K562 (cell line): ENCODE measurements at regions not wholly inside any gene's neighbourhood (a gene's known extent, or its start where the extent isn't known, plus 50 kb on each side); places are given as distances from the start of the nearest gene placed in this dataset.

Experiments
- ATAC-seq: fragments of 200-7000 bp; cut with Tn5 transposase; 3 replicates; pipeline ENCODE4 v1.9.1; 2020; ENCODE audit warnings: moderate library complexity
- BruUV-seq: library from RNA; stranded (reverse); fragments of 400-500 nt; replicated peaks from 2 replicates; lab custom pipeline; 2021; lab: Mats Ljungman, UMichigan
- CTCF ChIA-PET: fragments of 300-600 bp; formaldehyde crosslinking; extraction: SDS; loops from one replicate; lab custom pipeline; 2021; ENCODE audit warnings: low intra/inter-chr PET ratio; lab: Yijun Ruan, JAX
- POLR2A ChIA-PET: fragments of 300-600, 350-650 bp; sonication (Branson Sonifier 250); formaldehyde crosslinking; extraction: SDS; loops from one replicate; lab custom pipeline; 2021; ENCODE audit warnings: antibody characterized with exemption, inconsistent platforms; lab: Yijun Ruan, JAX
- DNase-seq, 4 experiments: peaks; one replicate each; pipeline versions ENCODE4 v3.0.0 to v3.0.0-alpha.2; 2011 to 2018; ENCODE audit warnings: low spot score in 3 of 4, mixed read lengths in 3 of 4; ENCODE audit errors: extremely low read depth in 1 of 4
- FAIRE-seq: peaks from 2 replicates; lab custom pipeline; 2011; peaks lifted over from hg19 to GRCh38; lab: Jason Lieb, UNC
- H2AFZ ChIP-seq: 2 replicates; pipeline ENCODE4 v1.6.0; 2011; ENCODE audit warnings: low read depth, low read length, control low read depth, inconsistent platforms
- H3K27ac ChIP-seq: fragments of 200-600 bp; 3 replicates; pipeline ENCODE4 v1.8.0; 2011; ENCODE audit warnings: low read depth, mild to moderate bottlenecking, control low read depth, inconsistent platforms, low read length, moderate library complexity, mixed read lengths; ENCODE audit errors: extremely low read depth
- H3K27me3 ChIP-seq, 2 experiments: fragments of 300-600 bp in 1 of 2; 2 replicates in 1 of 2; 3 replicates in 1 of 2; pipeline versions ENCODE4 v1.6.0 to v1.8.0; 2011; ENCODE audit warnings: inconsistent platforms in 2 of 2, low read length in 2 of 2, mild to moderate bottlenecking in 1 of 2, mixed read lengths in 1 of 2, moderate library complexity in 1 of 2; ENCODE audit not compliant: control insufficient read depth in 2 of 2, insufficient read depth in 2 of 2
- H3K36me3 ChIP-seq: fragments of 300-600 bp; 3 replicates; pipeline ENCODE4 v1.8.0; 2011; ENCODE audit warnings: mild to moderate bottlenecking, low read length, inconsistent platforms; ENCODE audit not compliant: control insufficient read depth, insufficient read depth
- H3K4me1 ChIP-seq, 2 experiments: fragments of 200-600 bp in 1 of 2; replicated peaks in 1 of 2; 2 replicates in 1 of 2; 3 replicates in 1 of 2; pipeline versions ENCODE4 v1.5.1 to v1.8.0; 2011; ENCODE audit warnings: inconsistent platforms in 2 of 2, low read length in 2 of 2, mild to moderate bottlenecking in 1 of 2, mixed read lengths in 1 of 2, moderate library complexity in 1 of 2; ENCODE audit not compliant: control insufficient read depth in 2 of 2, insufficient read depth in 2 of 2
- H3K4me2 ChIP-seq: 2 replicates; pipeline ENCODE4 v1.6.1; 2011; ENCODE audit warnings: low read length, control low read depth, inconsistent platforms, mixed read lengths; ENCODE audit not compliant: insufficient read depth
- H3K4me3 ChIP-seq: fragments of 200-600 bp; sonication (generic), shearing (Covaris generic); 2 replicates; pipeline ENCODE4 v1.5.1; 2016; ENCODE audit warnings: control low read depth, inconsistent platforms
- H3K79me2 ChIP-seq: fragments of 200-600 bp; 3 replicates; pipeline ENCODE4 v1.8.0; 2011; ENCODE audit warnings: low read length, inconsistent platforms; ENCODE audit not compliant: control insufficient read depth, insufficient read depth
- H3K9ac ChIP-seq, 2 experiments: 2 replicates each; pipeline versions ENCODE4 v1.6.0 to v1.6.1; 2011; ENCODE audit warnings: low read depth in 2 of 2, low read length in 2 of 2, control low read depth in 1 of 2, inconsistent platforms in 1 of 2, mild to moderate bottlenecking in 1 of 2, mixed read lengths in 1 of 2; ENCODE audit not compliant: insufficient read depth in 1 of 2
- H3K9me1 ChIP-seq: one replicate; pipeline ENCODE4 v1.6.0; 2011; ENCODE audit warnings: inconsistent platforms, mild to moderate bottlenecking, low read length, moderate library complexity; ENCODE audit not compliant: control insufficient read depth, insufficient read depth
- H3K9me3 ChIP-seq: replicated peaks from 2 replicates; pipeline ENCODE4 v1.5.1; 2011; ENCODE audit warnings: low read depth, low read length, inconsistent platforms; ENCODE audit not compliant: control insufficient read depth, insufficient read depth
- H4K20me1 ChIP-seq: replicated peaks from 2 replicates; pipeline ENCODE4 v1.6.1; 2011; ENCODE audit warnings: low read length, inconsistent platforms, mixed read lengths; ENCODE audit not compliant: control insufficient read depth, insufficient read depth
- DDX20 ChIP-seq: fragments of 450-650 bp; IDR thresholded peaks from 2 replicates; pipeline ENCODE4 v1.6.1; 2016; ENCODE audit warnings: missing genetic modification characterization, low read depth, mild to moderate bottlenecking, missing compliant biosample characterization, moderate library complexity
- HNRNPH1 ChIP-seq: fragments of 200-400 bp; formaldehyde crosslinking; optimal IDR thresholded peaks from 2 replicates; pipeline ENCODE3; 2017; ENCODE audit warnings: low read depth, mild to moderate bottlenecking, low read length, moderate library complexity
- PURB ChIP-seq: sonication (generic); formaldehyde crosslinking; IDR thresholded peaks from 2 replicates; pipeline ENCODE4 v1.9.0; 2021; ENCODE audit warnings: low read depth, mild to moderate bottlenecking, missing genetic modification reagents
- ZBTB33 ChIP-seq: sonication (generic); formaldehyde crosslinking; IDR thresholded peaks from 2 replicates; pipeline ENCODE4 v1.8.1; 2023; ENCODE audit warnings: mild to moderate bottlenecking, missing genetic modification reagents
- WGBS: fragments of 100-300 bp; shearing (Covaris generic); methylation state at CpG from one replicate; pipeline ENCODE4 v1.1.6; 2016; ENCODE audit warnings: low coverage, mixed read lengths; ENCODE audit not compliant: insufficient coverage; ENCODE audit errors: missing lambda C conversion rate; 5-methylcytosine and 5-hydroxymethylcytosine counted together
- in situ Hi-C: fragments of 300-500 bp; cut with MboI; formaldehyde crosslinking; loops from 4 replicates; pipeline ENCODE4 v1.15.0; 2018; ENCODE audit warnings: inconsistent platforms, mixed read lengths
- intact Hi-C: fragments of 100-400 bp; cut with micrococcal nuclease; formaldehyde crosslinking; loops from 2 replicates; pipeline ENCODE4 v1.14.2; 2022
- TF ChIP-seq, protein P1 (sequence below): fragments of 250-450 bp; sonication (Bioruptor Pico); IDR thresholded peaks from 2 replicates; pipeline ENCODE4 v1.4.0; 2020; ENCODE audit warnings: mild to moderate bottlenecking, moderate library complexity, borderline replicate concordance

DNA sequence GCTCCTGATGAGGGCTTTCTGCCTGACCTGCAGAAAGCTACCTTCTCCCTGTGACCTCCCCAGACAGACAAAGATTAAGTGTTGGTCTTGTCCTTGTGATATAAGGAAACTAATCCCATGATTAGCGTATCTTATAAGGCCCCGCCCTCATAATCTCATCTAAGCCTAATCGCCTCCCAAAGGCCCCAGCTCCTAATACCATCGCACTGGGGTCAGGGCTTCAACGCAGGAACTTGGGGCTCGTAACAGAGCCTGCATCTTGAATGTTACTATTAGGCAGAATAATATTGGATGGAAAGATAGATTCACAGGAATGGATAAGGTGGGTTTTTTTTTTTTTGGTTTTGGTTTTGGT is 78.9 kb downstream of the C16orf95 start:
- H3K9me3 ChIP-seq, result no peaks in the 10 kb centered on the region; the same call in 1 of the 2 replicates

More for the DNA sequence above, 78.9 kb downstream of the C16orf95 start:
- Histone ChIP-seq H3K36me3 (no peaks in the 10 kb centered on the region), H3K4me3 (no peak overlapping the region), H2AFZ (no peak overlapping the region), H4K20me1 (peaks cover 9% of the 10 kb centered on the region; the same call in 1 of the 2 replicates)
- intact Hi-C loops, result no loop called here
- 44% methylated on average over 6 of the region's 6 CpGs for WGBS
- DNase-seq, result no peak
- CTCF ChIA-PET, result no interaction called here
- in situ Hi-C loops, result no loop called here
- TF ChIP-seq, protein P1, sequence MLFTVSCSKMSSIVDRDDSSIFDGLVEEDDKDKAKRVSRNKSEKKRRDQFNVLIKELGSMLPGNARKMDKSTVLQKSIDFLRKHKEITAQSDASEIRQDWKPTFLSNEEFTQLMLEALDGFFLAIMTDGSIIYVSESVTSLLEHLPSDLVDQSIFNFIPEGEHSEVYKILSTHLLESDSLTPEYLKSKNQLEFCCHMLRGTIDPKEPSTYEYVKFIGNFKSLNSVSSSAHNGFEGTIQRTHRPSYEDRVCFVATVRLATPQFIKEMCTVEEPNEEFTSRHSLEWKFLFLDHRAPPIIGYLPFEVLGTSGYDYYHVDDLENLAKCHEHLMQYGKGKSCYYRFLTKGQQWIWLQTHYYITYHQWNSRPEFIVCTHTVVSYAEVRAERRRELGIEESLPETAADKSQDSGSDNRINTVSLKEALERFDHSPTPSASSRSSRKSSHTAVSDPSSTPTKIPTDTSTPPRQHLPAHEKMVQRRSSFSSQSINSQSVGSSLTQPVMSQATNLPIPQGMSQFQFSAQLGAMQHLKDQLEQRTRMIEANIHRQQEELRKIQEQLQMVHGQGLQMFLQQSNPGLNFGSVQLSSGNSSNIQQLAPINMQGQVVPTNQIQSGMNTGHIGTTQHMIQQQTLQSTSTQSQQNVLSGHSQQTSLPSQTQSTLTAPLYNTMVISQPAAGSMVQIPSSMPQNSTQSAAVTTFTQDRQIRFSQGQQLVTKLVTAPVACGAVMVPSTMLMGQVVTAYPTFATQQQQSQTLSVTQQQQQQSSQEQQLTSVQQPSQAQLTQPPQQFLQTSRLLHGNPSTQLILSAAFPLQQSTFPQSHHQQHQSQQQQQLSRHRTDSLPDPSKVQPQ, result no peak
- TF ChIP-seq HNRNPH1 (no peak), DDX20 (tag) (no peak), ZBTB33 (CRISPR knock-in tag) (no peak), PURB (CRISPR knock-in tag) (no peak)
- TF ChIP-seq, all 486 proteins: peak for 0
- no peak overlapping the region for H3K4me2 ChIP-seq
- H3K27ac ChIP-seq, result no peak overlapping the region
- H3K9me1 ChIP-seq, result no peaks in the 10 kb centered on the region
- H3K4me1 ChIP-seq, result peaks cover 0 to 4% of the 10 kb centered on the region in 2 experiments; a peak in 1 of 5 replicates
- no peak for ATAC-seq
- no peak for FAIRE-seq
- no peak overlapping the region for H3K9ac ChIP-seq
- no TSS peak for BruUV-seq
- H3K79me2 ChIP-seq, result no peaks in the 10 kb centered on the region
- peaks cover 0 to 28% of the 10 kb centered on the region in 2 experiments; a peak in 2 of 5 replicates for H3K27me3 ChIP-seq
- POLR2A ChIA-PET, result no interaction called here
